ENCODE measurements at regions not wholly inside any gene's neighbourhood (a gene's known extent, or its start where the extent isn't known, plus 50 kb on each side); places are given as distances from the start of the nearest gene placed in this dataset.

DNA sequence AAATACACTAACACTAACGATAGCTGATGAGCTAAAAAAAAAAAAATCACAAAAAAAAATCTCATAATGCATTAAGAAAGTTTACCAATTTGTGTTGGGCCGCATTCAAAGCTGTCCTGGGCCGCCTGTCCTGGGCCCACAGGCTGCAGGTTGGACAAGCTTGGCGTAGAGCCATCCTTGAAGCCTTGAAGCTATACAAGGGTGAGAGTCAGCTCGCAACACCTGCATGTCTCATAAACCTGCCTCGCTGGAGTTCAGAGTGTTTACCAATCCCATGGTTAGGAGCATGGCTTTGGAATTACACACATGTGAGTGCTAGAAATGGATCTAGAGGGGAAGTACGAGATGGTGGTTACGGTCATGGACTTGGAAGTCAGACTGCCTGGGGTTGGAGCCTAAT lies 453.7 kb downstream of the INSC start:
- CTCF ChIA-PET (ENCODE audit: low intra/inter-chr PET ratio, low total read pairs), result no interaction called here
- Histone ChIP-seq H3K9ac (ENCODE audit: insufficient read depth, low read depth, low read length) (no peak overlapping the region), H2AFZ (ENCODE audit: low read length) (no peak overlapping the region), H3K36me3 (replicated peaks in 1 of 2; ENCODE audit: control insufficient read depth in 1 of 2, insufficient read depth in 2 of 2, low read length in 2 of 2) (no peaks in the 10 kb centered on the region), H3K79me2 (ENCODE audit: insufficient read depth, low read length) (no peaks in the 10 kb centered on the region), H3K4me3 (replicated peaks in 1 of 3; ENCODE audit: insufficient read depth in 1 of 3, low read depth in 2 of 3, low read length in 3 of 3) (no peak overlapping the region), H3K9me3 (ENCODE audit: low read length) (no peaks in the 10 kb centered on the region), H3K4me2 (ENCODE audit: low read depth, low read length) (no peak overlapping the region), H4K20me1 (ENCODE audit: insufficient read depth, low read length) (no peaks in the 10 kb centered on the region), H3K27me3 (ENCODE audit: control insufficient read depth in 1 of 2, insufficient read depth in 2 of 2, low read length in 2 of 2) (peaks cover 0 to 5% of the 10 kb centered on the region in 2 experiments; a peak in 1 of 5 replicates), H3K4me1 (ENCODE audit: insufficient read depth, low read length) (no peaks in the 10 kb centered on the region), H3K27ac (ENCODE audit: extremely low read length, insufficient read depth, low read length) (no peak overlapping the region)
- no peak for DNase-seq (ENCODE audit: low spot score)
- TF ChIP-seq ZNF44 (CRISPR knock-in tag; IDR thresholded peaks at IDR 0.05), result no peak
- TF ChIP-seq, protein P1, sequence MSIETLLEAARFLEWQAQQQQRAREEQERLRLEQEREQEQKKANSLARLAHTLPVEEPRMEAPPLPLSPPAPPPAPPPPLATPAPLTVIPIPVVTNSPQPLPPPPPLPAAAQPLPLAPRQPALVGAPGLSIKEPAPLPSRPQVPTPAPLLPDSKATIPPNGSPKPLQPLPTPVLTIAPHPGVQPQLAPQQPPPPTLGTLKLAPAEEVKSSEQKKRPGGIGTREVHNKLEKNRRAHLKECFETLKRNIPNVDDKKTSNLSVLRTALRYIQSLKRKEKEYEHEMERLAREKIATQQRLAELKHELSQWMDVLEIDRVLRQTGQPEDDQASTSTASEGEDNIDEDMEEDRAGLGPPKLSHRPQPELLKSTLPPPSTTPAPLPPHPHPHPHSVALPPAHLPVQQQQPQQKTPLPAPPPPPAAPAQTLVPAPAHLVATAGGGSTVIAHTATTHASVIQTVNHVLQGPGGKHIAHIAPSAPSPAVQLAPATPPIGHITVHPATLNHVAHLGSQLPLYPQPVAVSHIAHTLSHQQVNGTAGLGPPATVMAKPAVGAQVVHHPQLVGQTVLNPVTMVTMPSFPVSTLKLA (IDR thresholded peaks at IDR 0.05), result 0 out of 2 replicates have a peak, but pooled peaks have one; percentile 19
- BruUV-seq (replicated peaks), result no TSS peak
- POLR2A ChIA-PET, result no interaction called here
- in situ Hi-C loops (cut with HindIII; ENCODE audit: extremely low pct_ligation_motif_present, low pct_unique_long_range_greater_than_20kb), result no loop called here
- WGBS (ENCODE audit: low lambda C conversion rate), result 11% methylated on average over 6 of the region's 8 CpGs
- intact Hi-C loops (cut with micrococcal nuclease; ENCODE audit: unreplicated experiment), result no loop called here
- no peak for FAIRE-seq
- no peak for ATAC-seq

DNA sequence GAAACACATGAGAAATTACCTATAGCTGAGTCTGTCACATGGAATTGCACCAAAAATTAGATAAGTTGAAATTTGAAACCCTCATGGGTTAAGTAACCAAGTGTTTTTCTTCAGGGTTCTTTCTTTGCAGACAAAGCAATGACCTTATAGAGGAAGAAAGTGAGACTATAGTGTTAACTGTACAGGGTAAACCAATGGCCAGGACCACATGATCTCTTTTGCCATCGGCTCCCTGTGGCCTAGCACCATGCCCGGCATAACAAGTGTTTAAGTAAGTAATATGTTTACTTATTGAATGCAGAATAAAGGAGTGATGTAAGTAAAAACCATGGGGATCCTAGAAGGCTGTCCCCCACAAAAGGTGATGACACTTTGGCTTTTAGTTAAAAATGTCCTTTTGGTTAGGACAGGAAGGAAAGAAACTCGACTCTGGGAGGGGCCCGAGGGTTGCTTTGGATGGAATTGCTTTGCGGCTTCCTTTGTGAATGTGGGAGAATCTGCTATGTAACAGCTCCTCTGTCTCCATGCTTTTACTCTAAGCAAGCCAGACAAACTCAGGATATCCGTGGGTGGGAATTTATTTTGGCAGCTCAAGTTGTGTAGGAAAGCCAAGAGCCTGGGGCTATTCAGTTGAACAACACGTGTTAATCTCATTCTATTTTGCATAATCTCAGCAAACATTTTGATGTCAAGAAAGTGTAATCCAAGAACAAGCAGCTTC lies 454.7 kb downstream of the INSC start:
- Histone ChIP-seq H3K4me2 (ENCODE audit: low read depth, low read length) (no peak overlapping the region), H3K9ac (ENCODE audit: insufficient read depth, low read depth, low read length) (no peak overlapping the region), H3K27me3 (ENCODE audit: control insufficient read depth in 1 of 2, insufficient read depth in 2 of 2, low read length in 2 of 2) (peaks cover 0 to 5% of the 10 kb centered on the region in 2 experiments; a peak in 1 of 5 replicates), H3K9me3 (ENCODE audit: low read length) (no peaks in the 10 kb centered on the region), H3K27ac (ENCODE audit: extremely low read length, insufficient read depth, low read length) (no peak overlapping the region), H3K4me3 (replicated peaks in 1 of 3; ENCODE audit: insufficient read depth in 1 of 3, low read depth in 2 of 3, low read length in 3 of 3) (no peak overlapping the region), H4K20me1 (ENCODE audit: insufficient read depth, low read length) (no peaks in the 10 kb centered on the region), H3K4me1 (ENCODE audit: insufficient read depth, low read length) (no peaks in the 10 kb centered on the region), H3K36me3 (replicated peaks in 1 of 2; ENCODE audit: control insufficient read depth in 1 of 2, insufficient read depth in 2 of 2, low read length in 2 of 2) (no peaks in the 10 kb centered on the region), H2AFZ (ENCODE audit: low read length) (no peak overlapping the region), H3K79me2 (ENCODE audit: insufficient read depth, low read length) (no peaks in the 10 kb centered on the region)
- no TSS peak for BruUV-seq (replicated peaks)
- 9% methylated on average over 7 of the region's 7 CpGs for WGBS (ENCODE audit: low lambda C conversion rate)
- FAIRE-seq, result no peak
- DNase-seq (ENCODE audit: low spot score), result no peak
- ChIA-PET CTCF (ENCODE audit: low intra/inter-chr PET ratio, low total read pairs) (no interaction called here), POLR2A (no interaction called here)
- intact Hi-C loops (cut with micrococcal nuclease; ENCODE audit: unreplicated experiment) (no loop called here), in situ Hi-C loops (cut with HindIII; ENCODE audit: extremely low pct_ligation_motif_present, low pct_unique_long_range_greater_than_20kb) (no loop called here)
- no peak for TF ChIP-seq KLF15 (CRISPR knock-in tag; IDR thresholded peaks at IDR 0.05; ENCODE audit: borderline replicate concordance)
- no peak for TF ChIP-seq FOXK1 (CRISPR knock-in tag; IDR thresholded peaks at IDR 0.05; ENCODE audit: borderline replicate concordance, low read depth)
- no peak for TF ChIP-seq ZNF883 (CRISPR knock-in tag; IDR thresholded peaks at IDR 0.05; ENCODE audit: not compliant biosample characterization)
- TF ChIP-seq ZNF207 (IDR thresholded peaks at IDR 0.05; ENCODE audit: borderline replicate concordance), result no peak
- no peak for TF ChIP-seq NFYB (CRISPR knock-in tag; IDR thresholded peaks at IDR 0.05)
- no peak for TF ChIP-seq ZNF850 (CRISPR knock-in tag; conservative IDR thresholded peaks at IDR 0.05)
- TF ChIP-seq ZNF598 (CRISPR knock-in tag; IDR thresholded peaks at IDR 0.05; ENCODE audit: borderline replicate concordance), result no peak
- TF ChIP-seq POLR2A (IDR thresholded peaks at IDR 0.05; ENCODE audit: insufficient read depth in 1 of 2, low read depth in 2 of 2, low read length in 2 of 2), result no peak
- TF ChIP-seq SMARCC2 (IDR thresholded peaks at IDR 0.05), result no peak
- no peak for TF ChIP-seq TP53 (CRISPR knock-in tag; conservative IDR thresholded peaks at IDR 0.05)
- TF ChIP-seq POLR2AphosphoS2 (IDR thresholded peaks at IDR 0.05; ENCODE audit: low read depth, low read length), result no peak
- ATAC-seq, result no peak
